ENCODE measurements at regions not wholly inside any gene's neighbourhood (a gene's known extent, or its start where the extent isn't known, plus 50 kb on each side); places are given as distances from the start of the nearest gene placed in this dataset.

DNA sequence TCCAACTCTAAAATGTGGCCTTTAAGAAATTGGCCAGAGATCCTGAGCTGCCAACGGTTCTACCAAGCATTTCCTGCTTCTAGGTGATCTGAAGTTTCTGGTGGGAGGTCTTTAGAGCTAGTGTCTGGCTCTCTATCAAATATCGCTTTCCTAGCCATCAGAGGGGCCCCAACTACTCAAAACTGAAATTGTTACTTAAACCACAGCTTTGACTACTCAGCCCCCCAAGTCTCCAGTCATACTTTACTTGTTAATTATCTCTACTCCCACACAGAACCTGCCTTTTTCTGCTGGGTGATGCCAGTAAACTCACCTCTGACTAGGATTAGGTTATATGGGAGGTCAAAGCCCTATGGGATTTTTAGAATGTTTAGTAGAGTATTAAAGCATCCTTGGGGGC lies 95.1 kb downstream of the FASLG start:
- Histone ChIP-seq H4K20me1 (ENCODE audit: insufficient read depth, poor library complexity, severe bottlenecking) (no peaks in the 10 kb centered on the region), H3K9me3 (ENCODE audit: low read depth) (no peaks in the 10 kb centered on the region), H3K4me2 (no peak overlapping the region), H3K79me2 (no peaks in the 10 kb centered on the region), H3K36me3 (replicated peaks; ENCODE audit: insufficient read depth, low read depth) (no peaks in the 10 kb centered on the region), H3K27ac (no peak overlapping the region), H3K27me3 (no peaks in the 10 kb centered on the region), H3K4me3 (no peak overlapping the region), H2AFZ (no peak overlapping the region), H3K9me2 (replicated peaks; ENCODE audit: insufficient read depth) (no peaks in the 10 kb centered on the region), H3K4me1 (ENCODE audit: insufficient read depth) (no peaks in the 10 kb centered on the region)
- DNase-seq (ENCODE audit: low spot score), result no peak
- no peak for TF ChIP-seq EZH2phosphoT487 (IDR thresholded peaks at IDR 0.05; ENCODE audit: low read depth, severe bottlenecking, unreplicated experiment)
- no peak for TF ChIP-seq EZH2 (IDR thresholded peaks at IDR 0.05; ENCODE audit: borderline replicate concordance)
- TF ChIP-seq, protein P1, sequence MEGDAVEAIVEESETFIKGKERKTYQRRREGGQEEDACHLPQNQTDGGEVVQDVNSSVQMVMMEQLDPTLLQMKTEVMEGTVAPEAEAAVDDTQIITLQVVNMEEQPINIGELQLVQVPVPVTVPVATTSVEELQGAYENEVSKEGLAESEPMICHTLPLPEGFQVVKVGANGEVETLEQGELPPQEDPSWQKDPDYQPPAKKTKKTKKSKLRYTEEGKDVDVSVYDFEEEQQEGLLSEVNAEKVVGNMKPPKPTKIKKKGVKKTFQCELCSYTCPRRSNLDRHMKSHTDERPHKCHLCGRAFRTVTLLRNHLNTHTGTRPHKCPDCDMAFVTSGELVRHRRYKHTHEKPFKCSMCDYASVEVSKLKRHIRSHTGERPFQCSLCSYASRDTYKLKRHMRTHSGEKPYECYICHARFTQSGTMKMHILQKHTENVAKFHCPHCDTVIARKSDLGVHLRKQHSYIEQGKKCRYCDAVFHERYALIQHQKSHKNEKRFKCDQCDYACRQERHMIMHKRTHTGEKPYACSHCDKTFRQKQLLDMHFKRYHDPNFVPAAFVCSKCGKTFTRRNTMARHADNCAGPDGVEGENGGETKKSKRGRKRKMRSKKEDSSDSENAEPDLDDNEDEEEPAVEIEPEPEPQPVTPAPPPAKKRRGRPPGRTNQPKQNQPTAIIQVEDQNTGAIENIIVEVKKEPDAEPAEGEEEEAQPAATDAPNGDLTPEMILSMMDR (IDR thresholded peaks at IDR 0.05; ENCODE audit: poor library complexity), result no peak
- WGBS (ENCODE audit: low lambda C conversion rate, missing lambda C conversion rate), result 75% methylated on average over 2 of the region's 2 CpGs

DNA sequence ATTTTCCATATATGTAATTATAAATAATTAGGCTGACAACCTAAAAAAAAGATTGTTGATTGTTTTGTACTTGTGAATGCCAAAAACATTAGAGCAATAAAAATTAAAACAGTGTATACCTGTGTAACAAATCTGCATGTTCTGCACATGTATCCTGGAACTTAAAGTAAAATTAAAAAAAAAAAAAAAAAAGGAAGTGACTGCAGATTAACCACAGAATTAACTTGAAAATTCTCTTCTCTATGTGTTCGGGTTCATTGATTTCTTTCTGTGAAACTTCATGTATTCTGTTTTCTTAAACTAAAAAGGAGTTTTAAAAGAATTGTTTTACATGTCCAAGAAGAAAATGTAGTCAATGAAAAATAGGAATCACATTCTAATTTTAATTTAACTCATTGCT lies 95.7 kb downstream of the FASLG start:
- TF ChIP-seq, protein P1 (IDR thresholded peaks at IDR 0.05; ENCODE audit: poor library complexity), result no peak
- no peak for TF ChIP-seq EZH2 (IDR thresholded peaks at IDR 0.05; ENCODE audit: borderline replicate concordance)
- TF ChIP-seq EZH2phosphoT487 (IDR thresholded peaks at IDR 0.05; ENCODE audit: low read depth, severe bottlenecking, unreplicated experiment), result no peak
- Histone ChIP-seq H3K4me3 (no peak overlapping the region), H3K9me3 (ENCODE audit: low read depth) (no peaks in the 10 kb centered on the region), H3K4me1 (ENCODE audit: insufficient read depth) (no peaks in the 10 kb centered on the region), H3K27me3 (no peaks in the 10 kb centered on the region), H3K9me2 (replicated peaks; ENCODE audit: insufficient read depth) (no peaks in the 10 kb centered on the region), H3K4me2 (no peak overlapping the region), H3K27ac (no peak overlapping the region), H2AFZ (no peak overlapping the region), H4K20me1 (ENCODE audit: insufficient read depth, poor library complexity, severe bottlenecking) (no peaks in the 10 kb centered on the region), H3K36me3 (replicated peaks; ENCODE audit: insufficient read depth, low read depth) (no peaks in the 10 kb centered on the region), H3K79me2 (no peaks in the 10 kb centered on the region)
- no peak for DNase-seq (ENCODE audit: low spot score)
- 94% methylated on average over 1 of the region's 1 CpG for WGBS (ENCODE audit: low lambda C conversion rate, missing lambda C conversion rate)

DNA sequence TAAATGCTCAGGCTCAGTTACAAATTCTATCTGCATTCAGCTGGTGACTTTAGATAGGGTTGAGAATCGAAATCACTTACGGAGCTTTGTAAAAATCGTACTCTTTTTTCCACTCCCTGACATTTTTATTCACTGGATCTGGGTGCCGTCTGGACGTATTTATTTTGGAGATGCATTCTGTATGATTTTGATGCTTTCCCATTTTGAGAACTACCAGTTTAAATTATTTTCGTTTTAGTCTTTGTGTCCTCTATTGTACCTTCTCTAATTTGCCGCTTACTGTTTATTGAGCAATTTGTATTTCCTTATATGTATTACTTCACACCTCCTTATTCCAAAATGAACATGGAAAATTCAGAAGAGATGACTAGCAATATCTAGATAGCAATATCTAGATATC lies 96.2 kb downstream of the FASLG start:
- no peak for DNase-seq (ENCODE audit: low spot score)
- H3K27ac ChIP-seq, result no peak overlapping the region
- WGBS (ENCODE audit: low lambda C conversion rate, missing lambda C conversion rate), result 89% methylated on average over 7 of the region's 7 CpGs

More for the DNA sequence above, 96.2 kb downstream of the FASLG start:
- Histone ChIP-seq H3K27me3 (no peaks in the 10 kb centered on the region), H3K4me3 (no peak overlapping the region), H4K20me1 (ENCODE audit: insufficient read depth, poor library complexity, severe bottlenecking) (no peaks in the 10 kb centered on the region), H3K79me2 (no peaks in the 10 kb centered on the region), H2AFZ (no peak overlapping the region), H3K9me3 (ENCODE audit: low read depth) (no peaks in the 10 kb centered on the region), H3K9me2 (replicated peaks; ENCODE audit: insufficient read depth) (no peaks in the 10 kb centered on the region), H3K4me1 (ENCODE audit: insufficient read depth) (no peaks in the 10 kb centered on the region), H3K36me3 (replicated peaks; ENCODE audit: insufficient read depth, low read depth) (no peaks in the 10 kb centered on the region), H3K4me2 (no peak overlapping the region)
- TF ChIP-seq EZH2phosphoT487 (IDR thresholded peaks at IDR 0.05; ENCODE audit: low read depth, severe bottlenecking, unreplicated experiment) (no peak), EZH2 (IDR thresholded peaks at IDR 0.05; ENCODE audit: borderline replicate concordance) (no peak)
- TF ChIP-seq, protein P1 (IDR thresholded peaks at IDR 0.05; ENCODE audit: poor library complexity), result no peak
